22Rv1 (cell line): ENCODE measurements at regions not wholly inside any gene's neighbourhood (a gene's known extent, or its start where the extent isn't known, plus 50 kb on each side); places are given as distances from the start of the nearest gene placed in this dataset.

Experiments used
- H3K27ac ChIP-seq: fragments of 450-650 bp; 2 replicates; pipeline ENCODE4 v1.5.1; 2017
- CTCF ChIP-seq: fragments of 450-650 bp; IDR thresholded peaks from 2 replicates; pipeline ENCODE4 v1.5.1; 2017; ENCODE audit warnings: mild to moderate bottlenecking
- ZFX ChIP-seq: fragments of 450-650 bp; IDR thresholded peaks from 2 replicates; pipeline ENCODE4 v1.6.1; 2017; ENCODE audit warnings: antibody characterized with exemption, borderline replicate concordance

- TF ChIP-seq CTCF (no peak), ZFX (no peak)
- no peak overlapping the region for H3K27ac ChIP-seq
Observed at GRCh38 chr6:63149730-63150129, 61.5 kb upstream of the FKBP1C start.

- H3K27ac ChIP-seq, result no peak overlapping the region
- no peak for TF ChIP-seq CTCF
- TF ChIP-seq ZFX, result no peak
Observed at GRCh38 chr6:63154535-63154934, 56.7 kb upstream of the FKBP1C start.
